Neural cell (in vitro differentiated cells): ENCODE measurements at regions not wholly inside any gene's neighbourhood (a gene's known extent, or its start where the extent isn't known, plus 50 kb on each side); places are given as distances from the start of the nearest gene placed in this dataset.
"Not testable (repeated sequence)": the region's sequence is repeated elsewhere in the genome, so short reads cannot be mapped to it uniquely, and the experiment has no call there.

Source experiments
- EP300 ChIP-seq: fragments of 450-650 bp; conservative IDR thresholded peaks from 2 replicates; pipeline ENCODE4 v1.6.1; 2014; ENCODE audit warnings: antibody characterized with exemption, mild to moderate bottlenecking, moderate library complexity; ENCODE audit not compliant: poor library complexity, severe bottlenecking
- EZH2 ChIP-seq: fragments of 200-600, 300-800 bp; shearing (Covaris generic), sonication (generic); IDR thresholded peaks from 2 replicates; pipeline ENCODE4 v1.6.1; 2014; ENCODE audit warnings: antibody characterized with exemption, low read length, borderline replicate concordance, mild to moderate bottlenecking; ENCODE audit not compliant: insufficient read depth, poor library complexity, severe bottlenecking
- POLR2AphosphoS5 ChIP-seq: IDR thresholded peaks from 2 replicates; pipeline ENCODE4 v1.6.1; 2012
- SMC3 ChIP-seq: fragments of 450-650 bp; conservative IDR thresholded peaks from 2 replicates; pipeline ENCODE4 v1.6.1; 2014; ENCODE audit warnings: antibody characterized with exemption, mild to moderate bottlenecking, moderate library complexity; ENCODE audit not compliant: poor library complexity
- TF ChIP-seq, protein P1 (sequence below): fragments of 450-650 bp; IDR thresholded peaks from 2 replicates; pipeline ENCODE4 v1.5.1; 2014; ENCODE audit warnings: antibody characterized with exemption, mild to moderate bottlenecking, moderate library complexity; ENCODE audit not compliant: poor library complexity, severe bottlenecking

DNA sequence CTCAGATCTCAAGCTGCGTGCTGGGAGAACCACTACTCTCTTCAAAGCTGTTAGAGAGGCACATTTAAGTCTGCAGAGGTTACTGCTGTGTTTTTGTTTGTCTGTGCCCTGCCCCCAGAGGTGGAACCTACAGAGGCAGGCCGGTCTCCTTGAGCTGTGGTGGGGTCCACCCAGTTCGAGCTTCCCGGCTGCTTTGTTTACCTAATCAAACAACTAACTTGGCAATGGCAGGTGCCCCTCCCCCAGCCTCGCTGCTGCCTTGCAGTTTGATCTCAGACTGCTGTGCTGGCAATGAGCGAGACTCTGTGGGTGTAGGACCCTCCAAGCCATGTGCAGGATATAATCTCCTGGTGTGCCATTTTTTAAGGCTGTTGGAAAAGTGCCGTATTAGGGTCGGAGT is 442.4 kb downstream of the TMEM232 start:
- not testable (repeated sequence) for TF ChIP-seq EZH2, EP300, POLR2AphosphoS5, SMC3
- TF ChIP-seq, protein P1, sequence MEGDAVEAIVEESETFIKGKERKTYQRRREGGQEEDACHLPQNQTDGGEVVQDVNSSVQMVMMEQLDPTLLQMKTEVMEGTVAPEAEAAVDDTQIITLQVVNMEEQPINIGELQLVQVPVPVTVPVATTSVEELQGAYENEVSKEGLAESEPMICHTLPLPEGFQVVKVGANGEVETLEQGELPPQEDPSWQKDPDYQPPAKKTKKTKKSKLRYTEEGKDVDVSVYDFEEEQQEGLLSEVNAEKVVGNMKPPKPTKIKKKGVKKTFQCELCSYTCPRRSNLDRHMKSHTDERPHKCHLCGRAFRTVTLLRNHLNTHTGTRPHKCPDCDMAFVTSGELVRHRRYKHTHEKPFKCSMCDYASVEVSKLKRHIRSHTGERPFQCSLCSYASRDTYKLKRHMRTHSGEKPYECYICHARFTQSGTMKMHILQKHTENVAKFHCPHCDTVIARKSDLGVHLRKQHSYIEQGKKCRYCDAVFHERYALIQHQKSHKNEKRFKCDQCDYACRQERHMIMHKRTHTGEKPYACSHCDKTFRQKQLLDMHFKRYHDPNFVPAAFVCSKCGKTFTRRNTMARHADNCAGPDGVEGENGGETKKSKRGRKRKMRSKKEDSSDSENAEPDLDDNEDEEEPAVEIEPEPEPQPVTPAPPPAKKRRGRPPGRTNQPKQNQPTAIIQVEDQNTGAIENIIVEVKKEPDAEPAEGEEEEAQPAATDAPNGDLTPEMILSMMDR = not testable (repeated sequence)
